ENCODE measurements at regions not wholly inside any gene's neighbourhood (a gene's known extent, or its start where the extent isn't known, plus 50 kb on each side); places are given as distances from the start of the nearest gene placed in this dataset.

DNA sequence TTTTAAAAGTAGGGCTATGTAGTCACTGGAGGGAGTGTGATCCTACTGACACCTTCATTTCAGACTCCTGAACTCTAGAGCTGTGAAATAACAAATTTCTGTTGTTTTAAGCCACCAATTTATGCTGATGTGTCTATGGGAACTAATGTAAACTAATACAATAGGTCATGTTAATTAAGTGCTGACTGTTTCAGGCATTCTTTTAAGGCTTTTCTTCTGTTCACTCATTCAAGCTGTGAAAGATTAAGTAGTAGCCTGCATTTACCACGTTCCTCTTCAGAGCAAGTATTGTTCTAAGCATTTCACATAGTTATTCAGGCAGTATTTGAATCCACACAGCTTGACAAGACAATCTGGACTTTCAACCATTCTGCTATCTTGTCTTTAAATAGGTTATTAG lies 1135.0 kb downstream of the SLITRK1 start:
- in situ Hi-C loops (cut with MboI; ENCODE audit: low sequenced_read_pairs): no loop called here
- Histone ChIP-seq H3K4me1 (ENCODE audit: control insufficient read depth, insufficient read depth, low read length) (peaks cover 6% of the 10 kb centered on the region; the same call in 1 of the 2 replicates), H4K91ac (ENCODE audit: insufficient read depth, low read depth, low read length) (peak overlapping the region; percentile 87; the same call in 1 of the 2 replicates), H3K27me3 (ENCODE audit: control insufficient read depth, insufficient read depth, low read length) (no peaks in the 10 kb centered on the region), H3K36me3 (ENCODE audit: control insufficient read depth, insufficient read depth, low read length) (no peaks in the 10 kb centered on the region), H3K18ac (ENCODE audit: low read depth, low read length) (peak overlapping the region; percentile 98), H3K4me3 (ENCODE audit: insufficient read depth, low read depth, low read length) (no peak overlapping the region), H3K14ac (replicated peaks; ENCODE audit: low read depth, low read length) (peak overlapping the region; percentile 88), H4K20me1 (ENCODE audit: insufficient read depth, low read length) (no peaks in the 10 kb centered on the region), H2BK20ac (ENCODE audit: low read depth, low read length) (peak overlapping the region; percentile 91), H3K4ac (ENCODE audit: low read depth, low read length) (peak overlapping the region; percentile 78; the same call in 1 of the 2 replicates), H4K5ac (ENCODE audit: low read depth, low read length) (peak overlapping the region; percentile 85; the same call in 1 of the 2 replicates), H3K27ac (ENCODE audit: insufficient read depth, low read length) (no peak overlapping the region; the same call in 1 of the 2 replicates), H3K4me2 (ENCODE audit: low read depth, low read length) (0 out of 2 replicates have a peak overlapping the region, but pooled peaks have one; percentile 15), H3K9ac (ENCODE audit: low read depth, low read length) (no peak overlapping the region), H3K9me1 (ENCODE audit: insufficient read depth, low read length) (no peaks in the 10 kb centered on the region), H3K56ac (ENCODE audit: extremely low read depth, insufficient read depth, low read length) (no peak overlapping the region; the same call in 1 of the 2 replicates), H3K79me1 (ENCODE audit: low read depth in 1 of 2, low read length in 2 of 2) (no peaks in the 10 kb centered on the region), H2AK9ac (replicated peaks; ENCODE audit: low read depth, low read length, poor library complexity) (no peak overlapping the region), H2BK120ac (ENCODE audit: low read depth, low read length) (peak overlapping the region; percentile 95), H2BK15ac (ENCODE audit: low read depth, low read length) (no peak overlapping the region; the same call in 2 of the 3 replicates), H2AFZ (replicated peaks; ENCODE audit: low read length, poor library complexity) (no peak overlapping the region), H4K8ac (ENCODE audit: low read depth in 2 of 2, low read length in 2 of 2) (peak overlapping the region in 1 of 2 experiments; percentile 88; a peak in 2 of 4 replicates), H2BK5ac (ENCODE audit: low read depth, low read length, poor library complexity, severe bottlenecking) (peak overlapping the region; percentile 70), H2AK5ac (ENCODE audit: low read depth, low read length) (peak overlapping the region; percentile 36; the same call in 1 of the 2 replicates), H3K23ac (ENCODE audit: low read depth, low read length) (peak overlapping the region; percentile 86), H3K9me3 (ENCODE audit: control insufficient read depth, insufficient read depth, low read length) (no peaks in the 10 kb centered on the region)
- ATAC-seq (ENCODE audit: low read depth) (no peak), DNase-seq (no peak)
- intact Hi-C loops (cut with micrococcal nuclease): loop anchor here (10.0 kb wide), 1 partner anchor 468 kb away; no protein-coding TSS in a partner anchor
- POLR2A ChIA-PET (ENCODE audit: unreplicated experiment): no interaction called here
- no peak for TF ChIP-seq RAD21 (IDR thresholded peaks at IDR 0.05; ENCODE audit: low read length)
- TF ChIP-seq, protein P1, sequence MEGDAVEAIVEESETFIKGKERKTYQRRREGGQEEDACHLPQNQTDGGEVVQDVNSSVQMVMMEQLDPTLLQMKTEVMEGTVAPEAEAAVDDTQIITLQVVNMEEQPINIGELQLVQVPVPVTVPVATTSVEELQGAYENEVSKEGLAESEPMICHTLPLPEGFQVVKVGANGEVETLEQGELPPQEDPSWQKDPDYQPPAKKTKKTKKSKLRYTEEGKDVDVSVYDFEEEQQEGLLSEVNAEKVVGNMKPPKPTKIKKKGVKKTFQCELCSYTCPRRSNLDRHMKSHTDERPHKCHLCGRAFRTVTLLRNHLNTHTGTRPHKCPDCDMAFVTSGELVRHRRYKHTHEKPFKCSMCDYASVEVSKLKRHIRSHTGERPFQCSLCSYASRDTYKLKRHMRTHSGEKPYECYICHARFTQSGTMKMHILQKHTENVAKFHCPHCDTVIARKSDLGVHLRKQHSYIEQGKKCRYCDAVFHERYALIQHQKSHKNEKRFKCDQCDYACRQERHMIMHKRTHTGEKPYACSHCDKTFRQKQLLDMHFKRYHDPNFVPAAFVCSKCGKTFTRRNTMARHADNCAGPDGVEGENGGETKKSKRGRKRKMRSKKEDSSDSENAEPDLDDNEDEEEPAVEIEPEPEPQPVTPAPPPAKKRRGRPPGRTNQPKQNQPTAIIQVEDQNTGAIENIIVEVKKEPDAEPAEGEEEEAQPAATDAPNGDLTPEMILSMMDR (conservative IDR thresholded peaks at IDR 0.05; ENCODE audit: low read depth, low read length): no peak
- TF ChIP-seq, protein P2, sequence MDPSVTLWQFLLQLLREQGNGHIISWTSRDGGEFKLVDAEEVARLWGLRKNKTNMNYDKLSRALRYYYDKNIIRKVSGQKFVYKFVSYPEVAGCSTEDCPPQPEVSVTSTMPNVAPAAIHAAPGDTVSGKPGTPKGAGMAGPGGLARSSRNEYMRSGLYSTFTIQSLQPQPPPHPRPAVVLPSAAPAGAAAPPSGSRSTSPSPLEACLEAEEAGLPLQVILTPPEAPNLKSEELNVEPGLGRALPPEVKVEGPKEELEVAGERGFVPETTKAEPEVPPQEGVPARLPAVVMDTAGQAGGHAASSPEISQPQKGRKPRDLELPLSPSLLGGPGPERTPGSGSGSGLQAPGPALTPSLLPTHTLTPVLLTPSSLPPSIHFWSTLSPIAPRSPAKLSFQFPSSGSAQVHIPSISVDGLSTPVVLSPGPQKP (IDR thresholded peaks at IDR 0.05; ENCODE audit: borderline replicate concordance, low read depth, low read length): no peak
- TF ChIP-seq FOS (IDR thresholded peaks at IDR 0.05; ENCODE audit: low read depth, low read length): no peak
- no peak for TF ChIP-seq SMC3 (IDR thresholded peaks at IDR 0.05; ENCODE audit: low read depth, low read length)
- no peak for TF ChIP-seq CHD1 (IDR thresholded peaks at IDR 0.05; ENCODE audit: low read depth, low read length)
- TF ChIP-seq MAFK (IDR thresholded peaks at IDR 0.05; ENCODE audit: low read depth, low read length): no peak
- TF ChIP-seq, protein P3, sequence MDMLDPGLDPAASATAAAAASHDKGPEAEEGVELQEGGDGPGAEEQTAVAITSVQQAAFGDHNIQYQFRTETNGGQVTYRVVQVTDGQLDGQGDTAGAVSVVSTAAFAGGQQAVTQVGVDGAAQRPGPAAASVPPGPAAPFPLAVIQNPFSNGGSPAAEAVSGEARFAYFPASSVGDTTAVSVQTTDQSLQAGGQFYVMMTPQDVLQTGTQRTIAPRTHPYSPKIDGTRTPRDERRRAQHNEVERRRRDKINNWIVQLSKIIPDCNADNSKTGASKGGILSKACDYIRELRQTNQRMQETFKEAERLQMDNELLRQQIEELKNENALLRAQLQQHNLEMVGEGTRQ (IDR thresholded peaks at IDR 0.05; ENCODE audit: low read depth, low read length): no peak
- no peak for TF ChIP-seq CEBPB (IDR thresholded peaks at IDR 0.05; ENCODE audit: low read depth, low read length)
- TF ChIP-seq BHLHE40 (IDR thresholded peaks at IDR 0.05; ENCODE audit: low read depth, low read length): no peak
- TF ChIP-seq RCOR1 (IDR thresholded peaks at IDR 0.05; ENCODE audit: insufficient replicate concordance, low read length): no peak
- TF ChIP-seq MAZ (IDR thresholded peaks at IDR 0.05; ENCODE audit: borderline replicate concordance, low read depth, low read length): no peak
- no peak for TF ChIP-seq POLR2A (IDR thresholded peaks at IDR 0.05; ENCODE audit: low read depth, low read length)
- TF ChIP-seq RFX5 (IDR thresholded peaks at IDR 0.05; ENCODE audit: low read depth, low read length): no peak
- no peak for TF ChIP-seq NFE2L2 (IDR thresholded peaks at IDR 0.05; ENCODE audit: low read depth, low read length)
- WGBS, 2 experiments (ENCODE audit: extremely low coverage in 2 of 2, insufficient read length in 1 of 2): no CpG with 5 or more reads among the region's 1 CpG
- CTCF ChIA-PET: no interaction called here
- no TSS peak for BruUV-seq (replicated peaks)
- dilution Hi-C loops (cut with HindIII; ENCODE audit: low sequenced_read_pairs, unreplicated experiment): no loop called here

Data from IMR-90 (cell line).